Stimulated activated CD4-positive, alpha-beta T cell treated with anti-CD3 and anti-CD28 coated beads, Interleukin-1b, Interleukin-23, amount 100 ng/mL, for 24 hours (primary cell): ENCODE measurements at regions not wholly inside any gene's neighbourhood (a gene's known extent, or its start where the extent isn't known, plus 50 kb on each side); places are given as distances from the start of the nearest gene placed in this dataset.

ENCODE experiments used
- DNase-seq, 4 experiments: peaks; one replicate each; pipeline ENCODE4 v3.0.0-alpha.2; 2020; ENCODE audit warnings: low read depth in 4 of 4, low spot score in 1 of 4

DNA sequence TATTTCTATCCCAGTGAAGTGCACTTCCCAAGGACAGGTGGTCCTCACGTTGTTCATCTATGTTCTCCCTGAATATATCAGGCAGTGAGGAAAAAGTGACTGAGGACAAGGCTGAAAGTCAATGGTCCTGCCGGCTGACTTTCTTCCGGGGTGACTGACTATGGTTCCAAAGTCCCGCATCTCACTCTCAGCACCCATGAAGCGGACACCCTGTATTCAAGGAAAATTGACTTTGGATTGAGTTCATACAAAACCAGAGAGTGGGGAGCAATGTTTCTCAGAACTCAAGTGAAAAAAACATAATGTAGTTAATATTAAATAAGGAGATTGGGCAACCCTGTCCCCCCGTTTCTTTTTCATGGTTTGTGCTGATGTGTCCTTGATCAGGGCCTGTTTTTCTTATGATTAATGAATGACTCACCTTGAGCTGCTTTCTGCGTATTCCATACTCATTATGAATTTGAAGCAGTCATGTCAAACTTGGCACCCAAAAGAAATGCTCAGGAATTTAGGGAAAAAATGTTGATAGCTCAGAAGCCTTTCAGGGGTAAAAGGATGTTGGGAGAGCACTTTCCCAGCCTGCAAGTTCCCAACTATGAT is 184.0 kb downstream of the CYLD start:
- DNase-seq = no peak

DNA sequence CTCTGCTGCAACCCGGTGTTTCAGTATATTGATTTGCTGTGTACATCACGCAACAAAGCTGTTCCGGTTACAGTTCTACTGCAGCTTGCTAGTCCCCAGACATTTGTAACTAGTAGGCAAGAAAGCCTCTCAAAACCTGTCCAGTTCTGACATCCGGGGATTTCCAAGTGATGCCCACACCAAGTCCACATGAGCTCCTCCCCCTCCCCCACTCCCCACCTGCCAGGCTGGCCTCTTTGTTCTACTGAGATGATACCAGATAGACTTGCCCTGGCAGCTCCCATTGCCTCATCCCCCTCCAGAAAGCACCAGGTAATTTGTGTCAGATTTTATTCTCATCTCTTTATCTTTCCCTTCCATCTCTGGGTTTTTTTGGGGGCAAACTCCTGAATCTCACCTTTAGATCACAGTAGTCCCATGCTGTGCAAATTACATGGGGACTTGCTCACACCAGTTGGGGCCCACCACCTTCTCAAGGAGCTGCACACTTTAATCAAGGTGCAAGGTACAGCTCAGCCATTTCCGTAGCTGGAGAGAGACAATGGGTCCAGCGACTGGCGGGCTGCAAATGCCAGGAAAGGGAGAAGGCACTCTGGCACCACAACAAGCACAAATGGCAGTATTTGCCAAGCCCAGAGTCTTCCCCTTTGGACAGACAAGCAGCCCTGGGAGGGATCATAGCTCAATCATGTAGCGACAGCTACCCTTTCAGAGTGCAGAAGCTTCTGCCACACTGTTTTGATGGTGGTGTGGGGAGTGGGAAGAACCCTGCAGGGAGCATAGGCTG is 183.1 kb downstream of the CYLD start:
- no peak for DNase-seq

GRCh38 chr16:50917950-50918703 is 176.2 kb downstream of the CYLD start:
- DNase-seq = no peak

- no peak for DNase-seq
Observed at GRCh38 chr16:50916040-50916439, 174.2 kb downstream of the CYLD start.

GRCh38 chr16:50915120-50915519 is 173.2 kb downstream of the CYLD start:
- no peak for DNase-seq

- DNase-seq = no peak
Observed at GRCh38 chr16:50910736-50911100, 168.8 kb downstream of the CYLD start.

DNA sequence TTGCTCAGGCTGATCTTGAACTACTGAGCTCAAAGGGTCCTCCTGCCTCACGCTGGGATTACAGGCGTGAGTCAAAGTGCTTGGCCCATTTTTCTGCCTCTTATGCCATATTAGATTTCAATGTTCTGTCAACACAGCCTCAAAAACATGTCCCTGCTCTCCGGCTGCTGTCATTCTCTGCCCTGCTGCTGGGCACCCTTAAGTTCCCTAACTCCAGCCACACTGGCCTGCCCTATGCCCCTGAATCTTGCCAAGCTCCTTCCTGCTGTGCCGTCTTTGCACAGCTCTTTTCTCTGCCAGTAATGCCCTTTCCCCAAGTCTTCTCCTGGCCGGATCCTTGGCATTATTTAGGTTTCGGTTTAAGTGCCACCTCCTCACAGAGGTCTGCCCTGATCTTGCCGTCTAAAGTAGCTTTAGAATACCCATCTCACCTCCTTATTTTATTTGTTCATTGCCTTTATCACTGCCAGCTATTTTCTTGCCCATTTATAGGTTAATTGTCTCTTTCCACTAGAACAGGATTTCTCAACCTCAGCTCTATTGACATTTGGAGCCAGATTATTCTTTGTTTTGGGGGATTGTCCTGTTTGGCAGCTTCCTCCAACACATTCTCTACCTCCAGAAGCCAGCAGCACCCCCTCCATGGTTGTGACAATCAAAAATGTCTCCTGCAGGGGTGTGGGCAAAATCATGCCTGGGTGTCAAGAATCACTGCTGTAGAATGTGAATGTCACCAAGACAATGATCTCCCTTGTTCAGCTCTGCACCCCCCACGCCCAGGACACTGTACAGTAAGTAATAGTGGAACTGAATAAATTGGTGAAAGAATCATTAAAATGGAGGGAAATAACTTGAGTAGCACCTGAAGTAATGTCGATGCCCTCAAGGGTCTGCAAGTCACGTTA is 168.2 kb downstream of the CYLD start:
- no peak for DNase-seq

DNA sequence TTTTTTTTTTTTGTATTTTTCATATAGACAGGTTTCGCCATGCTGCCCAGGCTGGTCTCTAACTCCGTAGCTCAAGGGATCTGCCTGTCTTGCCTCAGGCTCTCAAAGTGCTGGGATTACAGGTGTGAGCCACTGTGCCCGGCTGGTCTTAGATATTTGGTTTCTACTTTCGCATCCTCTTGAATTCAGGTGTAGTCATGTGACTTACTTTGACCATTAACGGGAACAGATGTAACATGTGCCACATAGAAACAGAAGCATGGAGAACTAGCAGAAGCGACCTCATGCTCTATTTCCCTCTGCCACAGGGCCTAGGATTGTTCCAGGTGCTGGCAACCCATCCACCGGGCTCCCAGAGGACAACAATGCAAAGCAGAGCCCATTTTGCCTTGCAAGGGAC is 166.6 kb downstream of the CYLD start:
- DNase-seq = no peak

DNA sequence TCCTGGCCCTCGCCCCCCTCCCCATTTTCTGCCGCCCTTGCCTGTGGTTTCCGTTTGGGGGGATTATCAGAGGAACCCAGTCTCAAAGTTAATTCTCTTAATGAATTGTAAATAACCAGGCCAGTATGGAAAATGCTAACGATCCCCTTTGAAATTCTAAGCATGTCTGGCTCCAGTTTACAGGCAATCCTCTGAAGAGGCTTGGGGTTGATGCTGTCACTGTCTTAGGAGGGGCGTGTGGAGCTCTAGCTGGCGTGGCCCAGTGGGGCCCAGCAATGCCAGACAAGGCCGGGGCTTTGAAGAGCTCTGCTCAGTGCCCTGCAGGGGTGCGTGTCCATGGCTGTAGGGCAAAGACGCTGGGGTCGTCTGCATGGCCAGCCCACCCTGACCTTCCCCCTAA is 164.6 kb downstream of the CYLD start:
- no peak for DNase-seq

GRCh38 chr16:50902457-50902856 is 160.6 kb downstream of the CYLD start:
- no peak for DNase-seq

DNA sequence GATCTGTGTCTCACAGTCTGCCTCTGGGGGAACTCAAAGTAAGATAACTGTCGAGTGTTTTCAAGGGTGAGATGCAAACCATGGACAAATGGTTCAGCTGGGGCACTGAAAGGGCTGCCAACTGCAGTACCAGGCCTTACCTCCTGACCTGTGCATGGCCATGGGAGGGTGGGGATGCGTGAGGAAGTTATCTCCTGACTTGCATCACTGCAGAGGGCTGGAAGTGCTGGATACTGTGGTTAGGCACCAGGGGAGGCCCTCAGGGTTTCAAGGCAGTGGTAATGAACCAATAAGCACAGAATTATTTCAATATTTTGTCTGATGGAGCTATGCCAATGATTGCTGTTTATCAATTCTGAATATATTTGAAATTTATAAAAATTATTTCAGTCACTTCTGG is 159.2 kb downstream of the CYLD start:
- DNase-seq = no peak

DNA sequence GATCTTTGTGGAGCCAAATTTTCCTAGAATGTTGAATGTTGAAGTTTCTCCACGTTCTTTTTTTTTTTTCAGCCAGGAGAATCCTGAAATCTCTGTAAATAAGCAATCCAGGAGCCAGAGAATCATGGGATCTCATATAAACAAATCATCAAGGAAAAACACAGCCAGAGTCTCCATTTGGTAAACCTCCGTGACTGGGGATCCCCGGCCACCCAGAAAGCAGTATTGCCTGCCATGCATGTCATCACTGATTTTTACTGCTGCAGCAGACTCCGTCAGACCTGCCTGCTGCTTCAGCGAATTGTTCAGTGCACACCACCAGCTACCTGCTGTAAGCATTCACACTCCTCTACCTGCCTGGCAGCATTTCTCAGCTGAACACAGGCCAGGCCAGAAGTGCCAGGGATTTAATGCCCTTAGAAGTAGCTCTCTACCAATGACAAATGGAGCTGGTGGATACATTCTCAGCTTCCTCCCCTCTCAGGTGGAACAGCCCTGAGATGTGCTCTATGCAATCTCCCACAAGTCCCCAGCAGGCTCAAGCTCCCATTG is 158.6 kb downstream of the CYLD start:
- no peak for DNase-seq

DNA sequence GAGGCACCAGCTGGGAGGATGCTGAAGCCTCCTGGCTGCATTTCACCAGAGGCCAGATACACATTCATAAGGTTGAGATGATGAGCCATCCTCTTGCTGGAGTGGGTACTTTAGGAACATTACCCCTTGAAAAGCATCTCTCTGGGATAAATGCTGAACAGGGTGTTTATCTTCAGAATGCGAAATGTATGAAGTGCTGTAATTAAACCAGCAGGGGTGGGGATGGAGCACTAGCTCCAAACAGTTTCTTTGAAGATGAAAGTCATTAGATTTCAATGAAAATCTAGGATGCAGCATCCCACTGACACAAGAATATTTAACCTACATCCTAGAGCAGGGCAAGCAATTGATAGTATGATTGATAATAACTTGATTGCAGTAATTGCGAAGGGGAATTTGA is 158.1 kb downstream of the CYLD start:
- no peak for DNase-seq

DNA sequence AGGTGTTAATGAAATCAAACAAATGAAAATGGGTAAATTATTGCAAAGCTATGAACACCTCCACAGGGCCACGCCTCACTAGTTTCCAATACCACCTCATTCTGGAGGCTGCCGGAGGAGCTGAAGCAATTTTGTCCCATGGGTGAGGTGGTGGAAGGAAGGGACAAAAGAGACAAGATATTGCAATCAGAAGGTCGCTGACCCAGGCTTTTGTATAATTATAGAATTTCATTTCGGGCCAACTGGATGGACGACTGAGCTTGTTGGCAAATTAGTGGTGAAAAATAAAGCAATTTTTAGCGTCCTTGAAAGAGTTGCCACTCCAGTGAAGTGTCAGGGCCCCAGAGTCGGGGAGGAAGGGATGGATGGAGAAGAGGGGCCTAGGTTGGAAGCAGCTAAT is 147.9 kb downstream of the CYLD start:
- no peak for DNase-seq

- DNase-seq = no peak
Observed at GRCh38 chr16:50889276-50889675, 147.4 kb downstream of the CYLD start.

- DNase-seq = no peak
Observed at GRCh38 chr16:50888486-50889261, 146.8 kb downstream of the CYLD start.

- DNase-seq = no peak
Observed at GRCh38 chr16:50887500-50888298, 145.8 kb downstream of the CYLD start.

DNA sequence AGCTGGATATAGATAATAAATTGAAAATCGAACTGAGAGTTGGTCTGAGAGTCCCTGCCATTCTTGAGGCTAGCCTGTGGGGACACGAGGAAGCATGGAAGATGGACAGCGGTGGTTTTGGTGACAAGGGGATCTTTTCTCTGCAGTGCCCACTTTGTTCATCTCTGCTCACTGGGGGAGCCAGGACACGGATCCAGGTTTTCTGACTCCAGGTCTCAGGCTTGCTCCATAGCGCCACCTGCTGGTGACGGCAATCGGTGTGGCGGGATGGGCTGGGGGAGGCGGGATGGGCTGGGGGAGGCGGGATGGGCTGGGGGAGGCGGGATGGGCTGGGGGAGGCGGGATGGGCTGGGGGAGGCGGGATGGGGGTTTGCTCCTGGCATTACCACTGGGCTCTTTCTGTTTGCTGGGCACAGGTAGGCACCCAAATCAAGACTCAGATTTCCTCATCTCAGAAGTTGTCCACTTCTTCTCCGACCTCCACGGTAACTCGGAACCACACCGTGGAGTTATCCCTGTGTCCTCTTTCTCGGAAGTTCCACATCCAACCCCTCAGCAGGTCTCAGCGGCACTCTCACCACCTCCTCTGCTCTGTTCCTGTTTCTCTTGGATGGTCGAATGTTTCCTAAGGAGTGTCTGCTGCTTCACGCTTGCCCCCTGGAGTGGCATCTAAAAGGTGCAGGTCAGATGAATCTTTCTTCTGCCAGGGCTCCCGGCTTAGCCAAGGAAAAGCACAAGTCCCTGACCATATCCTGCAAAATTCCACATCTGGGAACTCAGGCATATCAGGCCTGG is 142.4 kb downstream of the CYLD start:
- DNase-seq = peak in 1 of 4 experiments; percentile 12

DNA sequence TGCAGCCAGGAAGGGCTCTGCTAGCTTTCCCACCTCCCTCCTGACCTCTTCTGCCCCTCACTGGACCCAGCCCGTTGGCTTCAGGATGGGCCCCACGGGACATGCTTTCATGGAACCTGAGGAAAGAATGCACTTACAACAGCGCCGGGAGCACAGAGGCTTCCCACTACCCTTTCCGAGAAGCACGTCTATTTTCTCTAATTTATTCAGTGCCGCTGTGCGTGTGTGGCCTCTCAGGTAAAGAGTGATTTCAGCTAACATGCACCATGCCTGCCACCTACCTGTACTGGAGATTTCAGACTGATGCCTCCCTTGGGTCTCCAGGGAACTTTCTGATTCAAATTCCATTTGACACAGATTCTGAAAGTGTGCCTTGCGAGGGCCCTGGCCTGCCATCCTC is 140.1 kb downstream of the CYLD start:
- DNase-seq = no peak
